Neural cell (in vitro differentiated cells): ENCODE measurements at regions not wholly inside any gene's neighbourhood (a gene's known extent, or its start where the extent isn't known, plus 50 kb on each side); places are given as distances from the start of the nearest gene placed in this dataset.

ENCODE experiments used
- EZH2 ChIP-seq: fragments of 200-600, 300-800 bp; shearing (Covaris generic), sonication (generic); IDR thresholded peaks from 2 replicates; pipeline ENCODE4 v1.6.1; 2014; ENCODE audit warnings: antibody characterized with exemption, low read length, borderline replicate concordance, mild to moderate bottlenecking; ENCODE audit not compliant: insufficient read depth, poor library complexity, severe bottlenecking
- POLR2AphosphoS5 ChIP-seq: IDR thresholded peaks from 2 replicates; pipeline ENCODE4 v1.6.1; 2012
- TF ChIP-seq, protein P1 (sequence below): fragments of 450-650 bp; IDR thresholded peaks from 2 replicates; pipeline ENCODE4 v1.5.1; 2014; ENCODE audit warnings: antibody characterized with exemption, mild to moderate bottlenecking, moderate library complexity; ENCODE audit not compliant: poor library complexity, severe bottlenecking
- TF ChIP-seq, protein P2 (sequence below): IDR thresholded peaks from 2 replicates; pipeline ENCODE4 v1.6.1; 2012; ENCODE audit warnings: borderline replicate concordance

DNA sequence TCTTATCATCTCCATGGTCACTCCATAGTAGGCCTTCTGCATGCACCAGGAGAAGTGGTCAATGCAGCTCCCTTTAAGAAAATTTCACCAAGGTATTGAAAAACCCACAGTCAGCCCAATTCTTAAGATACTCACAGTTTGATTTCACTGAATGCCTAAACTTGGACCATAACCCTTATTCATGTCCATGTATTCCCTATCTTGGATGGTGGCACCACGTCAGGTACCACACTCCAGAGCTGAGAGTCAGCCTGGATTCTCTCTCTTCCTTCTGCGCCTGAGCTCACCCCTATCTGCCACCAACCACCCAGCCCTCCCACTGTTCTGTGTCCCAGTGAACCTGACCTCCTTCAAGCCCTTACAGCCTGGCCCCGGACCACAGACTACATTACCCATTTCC is 183.2 kb upstream of the NR2F2 start:
- TF ChIP-seq, protein P1, sequence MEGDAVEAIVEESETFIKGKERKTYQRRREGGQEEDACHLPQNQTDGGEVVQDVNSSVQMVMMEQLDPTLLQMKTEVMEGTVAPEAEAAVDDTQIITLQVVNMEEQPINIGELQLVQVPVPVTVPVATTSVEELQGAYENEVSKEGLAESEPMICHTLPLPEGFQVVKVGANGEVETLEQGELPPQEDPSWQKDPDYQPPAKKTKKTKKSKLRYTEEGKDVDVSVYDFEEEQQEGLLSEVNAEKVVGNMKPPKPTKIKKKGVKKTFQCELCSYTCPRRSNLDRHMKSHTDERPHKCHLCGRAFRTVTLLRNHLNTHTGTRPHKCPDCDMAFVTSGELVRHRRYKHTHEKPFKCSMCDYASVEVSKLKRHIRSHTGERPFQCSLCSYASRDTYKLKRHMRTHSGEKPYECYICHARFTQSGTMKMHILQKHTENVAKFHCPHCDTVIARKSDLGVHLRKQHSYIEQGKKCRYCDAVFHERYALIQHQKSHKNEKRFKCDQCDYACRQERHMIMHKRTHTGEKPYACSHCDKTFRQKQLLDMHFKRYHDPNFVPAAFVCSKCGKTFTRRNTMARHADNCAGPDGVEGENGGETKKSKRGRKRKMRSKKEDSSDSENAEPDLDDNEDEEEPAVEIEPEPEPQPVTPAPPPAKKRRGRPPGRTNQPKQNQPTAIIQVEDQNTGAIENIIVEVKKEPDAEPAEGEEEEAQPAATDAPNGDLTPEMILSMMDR: no peak
- no peak for TF ChIP-seq POLR2AphosphoS5
- no peak for TF ChIP-seq EZH2
- TF ChIP-seq, protein P2, sequence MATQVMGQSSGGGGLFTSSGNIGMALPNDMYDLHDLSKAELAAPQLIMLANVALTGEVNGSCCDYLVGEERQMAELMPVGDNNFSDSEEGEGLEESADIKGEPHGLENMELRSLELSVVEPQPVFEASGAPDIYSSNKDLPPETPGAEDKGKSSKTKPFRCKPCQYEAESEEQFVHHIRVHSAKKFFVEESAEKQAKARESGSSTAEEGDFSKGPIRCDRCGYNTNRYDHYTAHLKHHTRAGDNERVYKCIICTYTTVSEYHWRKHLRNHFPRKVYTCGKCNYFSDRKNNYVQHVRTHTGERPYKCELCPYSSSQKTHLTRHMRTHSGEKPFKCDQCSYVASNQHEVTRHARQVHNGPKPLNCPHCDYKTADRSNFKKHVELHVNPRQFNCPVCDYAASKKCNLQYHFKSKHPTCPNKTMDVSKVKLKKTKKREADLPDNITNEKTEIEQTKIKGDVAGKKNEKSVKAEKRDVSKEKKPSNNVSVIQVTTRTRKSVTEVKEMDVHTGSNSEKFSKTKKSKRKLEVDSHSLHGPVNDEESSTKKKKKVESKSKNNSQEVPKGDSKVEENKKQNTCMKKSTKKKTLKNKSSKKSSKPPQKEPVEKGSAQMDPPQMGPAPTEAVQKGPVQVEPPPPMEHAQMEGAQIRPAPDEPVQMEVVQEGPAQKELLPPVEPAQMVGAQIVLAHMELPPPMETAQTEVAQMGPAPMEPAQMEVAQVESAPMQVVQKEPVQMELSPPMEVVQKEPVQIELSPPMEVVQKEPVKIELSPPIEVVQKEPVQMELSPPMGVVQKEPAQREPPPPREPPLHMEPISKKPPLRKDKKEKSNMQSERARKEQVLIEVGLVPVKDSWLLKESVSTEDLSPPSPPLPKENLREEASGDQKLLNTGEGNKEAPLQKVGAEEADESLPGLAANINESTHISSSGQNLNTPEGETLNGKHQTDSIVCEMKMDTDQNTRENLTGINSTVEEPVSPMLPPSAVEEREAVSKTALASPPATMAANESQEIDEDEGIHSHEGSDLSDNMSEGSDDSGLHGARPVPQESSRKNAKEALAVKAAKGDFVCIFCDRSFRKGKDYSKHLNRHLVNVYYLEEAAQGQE: no peak
